Left forelimb (tissue), 1 donor: ENCODE measurements at regions not wholly inside any gene's neighbourhood (a gene's known extent, or its start where the extent isn't known, plus 50 kb on each side); places are given as distances from the start of the nearest gene placed in this dataset.

Experiments
- DNase-seq: peaks from one replicate; pipeline ENCODE4 v3.0.0-alpha.2; 2018; ENCODE audit warnings: low spot score

DNA sequence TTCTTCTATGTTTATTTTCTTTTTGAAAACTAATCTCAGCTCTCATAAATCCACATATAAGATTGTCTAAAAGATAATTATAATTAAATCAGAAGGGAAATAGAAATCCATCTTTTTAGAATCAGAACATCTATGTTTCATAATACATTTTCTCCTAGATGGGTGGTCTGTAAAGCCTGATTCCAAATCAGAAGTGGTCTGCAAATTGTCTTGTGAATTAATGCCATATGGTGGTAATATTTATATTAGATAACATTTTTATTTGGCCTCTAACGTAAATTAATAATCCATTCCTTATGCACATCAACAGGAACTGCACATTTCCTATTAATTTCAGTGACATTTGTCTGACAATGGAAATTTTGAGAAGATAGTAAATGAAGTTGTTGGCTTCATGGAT, 52.8 kb upstream of the TBC1D5 start:
- DNase-seq: no peak

DNA sequence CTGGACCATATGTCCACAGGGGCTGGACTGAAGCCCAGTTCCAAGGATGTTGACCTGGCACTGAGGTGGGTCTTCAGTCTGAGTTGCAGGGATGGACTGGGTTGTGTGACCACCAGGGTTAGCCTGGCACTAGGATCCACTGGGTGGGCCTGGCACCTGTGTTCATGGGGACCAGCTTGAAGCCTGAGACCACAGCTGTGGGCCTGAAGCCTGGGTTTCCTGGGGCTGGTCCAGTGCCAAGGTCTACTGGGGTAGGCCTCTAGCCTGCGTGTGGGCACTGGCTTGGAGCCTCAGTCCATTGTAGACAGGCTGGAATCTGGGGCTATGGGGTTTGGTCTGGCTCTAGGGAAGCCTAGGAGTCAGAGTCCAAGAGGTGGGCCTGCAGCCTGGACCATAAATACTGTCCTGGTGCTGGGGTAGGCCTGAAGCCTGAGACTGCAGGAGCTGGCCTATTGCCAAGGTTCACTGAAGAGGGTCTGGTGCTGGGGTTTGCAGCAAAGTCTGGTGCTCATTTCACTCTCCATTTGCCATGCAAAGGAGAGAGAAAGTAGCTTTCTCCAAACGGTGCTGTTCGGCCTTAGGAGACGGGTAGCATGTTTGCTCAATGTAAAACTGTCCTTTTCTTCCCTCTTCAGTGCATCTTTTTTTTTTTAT, 51.2 kb upstream of the TBC1D5 start:
- no peak for DNase-seq
